HG02885 (cell line): ENCODE measurements at regions not wholly inside any gene's neighbourhood (a gene's known extent, or its start where the extent isn't known, plus 50 kb on each side); places are given as distances from the start of the nearest gene placed in this dataset.
"Not testable (repeated sequence)": the region's sequence is repeated elsewhere in the genome, so short reads cannot be mapped to it uniquely, and the experiment has no call there.

Experiments used
- ATAC-seq: cut with Tn5 transposase; IDR thresholded peaks from one replicate; pipeline ENCODE4 v1.9.1; 2021; ENCODE audit warnings: mild to moderate bottlenecking; ENCODE audit not compliant: unreplicated experiment, poor library complexity

GRCh38 chr3:192968901-192969300, 51.2 kb upstream of the MB21D2 start:
- ATAC-seq, result not testable (repeated sequence)

DNA sequence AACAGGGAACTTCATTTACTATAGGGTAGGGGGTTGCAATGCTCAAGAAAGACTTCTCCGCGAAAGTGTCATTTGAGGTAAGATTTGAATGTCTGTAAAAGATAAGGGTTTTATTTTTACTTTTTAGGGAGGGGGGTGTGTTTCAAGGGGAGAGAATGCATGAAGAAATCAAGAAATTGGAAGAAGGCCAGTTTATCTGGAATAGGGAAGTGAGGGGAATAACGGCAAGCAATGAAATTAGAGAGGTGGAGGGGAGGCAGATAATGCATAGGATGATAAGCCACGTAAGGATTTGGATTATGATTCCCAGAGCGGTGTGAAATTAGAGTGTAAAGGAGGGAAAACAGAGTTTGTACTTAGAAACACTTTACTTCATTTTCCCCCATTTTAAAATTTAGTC, 63.0 kb upstream of the MB21D2 start:
- ATAC-seq, result no peak

- no peak for ATAC-seq
Measured at GRCh38 chr3:192986379-192986778, 68.7 kb upstream of the MB21D2 start.

DNA sequence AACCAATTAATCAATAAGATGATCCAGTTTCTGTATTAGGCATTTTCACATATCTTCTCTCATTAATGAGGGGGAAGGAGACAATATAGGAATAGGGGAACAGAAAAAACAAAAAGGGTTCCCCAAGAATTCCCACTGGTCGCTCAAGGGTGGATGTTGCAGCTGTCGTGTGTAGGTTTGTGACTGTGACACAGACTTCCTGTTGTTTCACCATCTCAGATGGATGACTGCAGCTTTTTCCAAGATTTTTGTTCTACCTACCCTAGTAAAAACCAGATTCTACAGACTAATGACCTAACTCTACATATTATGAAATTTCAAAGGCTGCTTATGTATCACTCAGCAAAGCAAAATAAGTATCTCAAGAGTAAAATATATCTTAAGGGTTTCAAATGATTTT, 73.7 kb upstream of the MB21D2 start:
- ATAC-seq, result no peak

GRCh38 chr3:192992361-192992760, 74.7 kb upstream of the MB21D2 start:
- ATAC-seq, result no peak

DNA sequence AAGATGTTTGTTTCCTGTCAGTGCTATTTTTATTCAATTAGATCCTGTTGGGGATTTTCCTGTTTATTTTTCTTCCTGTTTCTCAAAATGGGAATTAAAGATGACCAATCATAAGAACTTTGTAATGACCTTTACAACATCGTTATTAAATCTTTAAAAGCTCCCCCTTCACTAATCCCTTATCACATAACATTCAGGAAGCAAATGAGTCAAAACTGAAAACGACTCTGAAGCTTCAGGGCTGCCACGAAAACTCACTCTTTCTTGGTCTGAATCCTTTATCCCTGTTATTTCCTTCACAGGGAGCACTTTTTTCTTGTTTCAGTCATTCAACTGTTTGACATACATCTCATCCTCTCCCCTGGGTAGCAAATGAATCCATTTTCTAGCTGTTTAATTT, 75.8 kb upstream of the MB21D2 start:
- ATAC-seq, result no peak

DNA sequence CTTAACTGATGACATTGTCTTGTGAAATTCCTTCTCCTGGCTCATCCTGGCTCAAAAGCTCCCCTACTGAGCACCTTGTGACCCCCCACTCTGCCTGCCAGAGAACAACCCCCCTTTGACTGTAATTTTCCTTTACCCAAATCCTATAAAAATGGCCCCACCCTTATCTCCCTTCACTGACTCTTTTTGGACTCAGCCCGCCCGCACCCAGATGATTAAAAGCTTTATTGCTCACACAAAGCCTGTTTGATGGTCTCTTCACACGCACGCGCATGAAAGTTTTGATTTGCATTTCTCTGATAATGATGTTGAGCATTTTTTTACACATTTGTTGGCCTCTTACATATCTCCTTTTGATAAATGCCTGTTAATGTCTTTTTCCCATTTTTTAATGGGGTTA, 83.5 kb upstream of the MB21D2 start:
- not testable (repeated sequence) for ATAC-seq

- not testable (repeated sequence) for ATAC-seq
Measured at GRCh38 chr3:193003624-193004023, 86.0 kb upstream of the MB21D2 start.

DNA sequence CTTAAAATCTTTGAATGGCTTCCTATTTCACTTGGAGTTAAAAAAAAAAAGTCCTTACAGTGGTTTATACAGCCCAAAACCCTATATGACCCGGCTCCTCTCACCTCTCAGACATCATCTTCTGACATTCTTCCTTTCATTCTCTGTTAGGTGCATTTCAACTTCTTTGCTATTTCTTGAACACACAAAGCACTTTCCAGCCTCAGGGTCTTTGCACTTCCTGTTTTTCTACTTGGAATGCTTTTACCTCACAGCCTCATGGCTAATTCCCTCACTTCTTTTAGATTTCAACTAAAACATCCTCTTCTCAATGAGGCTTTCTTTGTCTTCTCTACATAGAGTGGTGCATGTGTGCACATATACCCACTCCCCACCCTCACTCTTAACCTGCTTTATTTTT, 91.0 kb upstream of the MB21D2 start:
- no peak for ATAC-seq

DNA sequence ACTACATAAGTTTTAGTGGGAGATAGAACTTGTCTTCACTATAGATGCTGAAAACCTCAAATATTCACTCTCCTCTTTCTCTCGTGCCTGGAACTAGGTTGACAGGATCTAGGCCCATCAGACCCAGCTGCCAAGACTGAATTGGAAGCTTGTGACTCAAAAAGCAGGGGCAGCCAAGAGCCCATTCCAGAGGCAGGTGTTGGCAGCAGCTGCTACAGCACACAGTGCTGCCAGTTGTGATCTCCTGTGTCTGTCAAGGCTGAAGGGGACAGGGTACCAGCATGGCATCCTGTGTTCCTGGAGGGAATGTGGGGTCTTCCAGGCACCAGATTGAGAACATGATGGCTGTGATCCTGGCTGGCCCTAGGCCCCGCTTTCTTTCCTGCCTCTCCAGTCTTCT, 92.5 kb upstream of the MB21D2 start:
- no peak for ATAC-seq

DNA sequence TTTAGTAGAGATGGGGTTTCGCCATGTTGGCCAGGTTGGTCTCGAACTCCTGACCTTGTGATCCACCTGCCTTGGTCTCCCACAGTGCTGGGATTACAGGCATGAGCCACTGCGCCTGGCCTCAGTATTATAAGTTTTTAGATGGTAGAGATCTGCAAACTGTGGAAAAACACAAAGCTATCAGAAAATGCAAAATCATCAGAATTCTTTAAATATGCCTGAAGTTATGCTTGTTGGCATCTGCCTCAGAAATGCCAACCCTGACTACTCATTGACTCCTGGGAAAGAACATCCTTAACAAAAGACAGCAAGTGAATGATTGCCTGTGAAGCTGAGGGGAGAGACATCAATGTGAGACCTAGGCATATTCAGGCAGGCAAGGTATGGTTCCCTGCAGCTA, 94.3 kb upstream of the MB21D2 start:
- no peak for ATAC-seq

- ATAC-seq, result no peak
Measured at GRCh38 chr3:193014902-193015301, 97.2 kb upstream of the MB21D2 start.

DNA sequence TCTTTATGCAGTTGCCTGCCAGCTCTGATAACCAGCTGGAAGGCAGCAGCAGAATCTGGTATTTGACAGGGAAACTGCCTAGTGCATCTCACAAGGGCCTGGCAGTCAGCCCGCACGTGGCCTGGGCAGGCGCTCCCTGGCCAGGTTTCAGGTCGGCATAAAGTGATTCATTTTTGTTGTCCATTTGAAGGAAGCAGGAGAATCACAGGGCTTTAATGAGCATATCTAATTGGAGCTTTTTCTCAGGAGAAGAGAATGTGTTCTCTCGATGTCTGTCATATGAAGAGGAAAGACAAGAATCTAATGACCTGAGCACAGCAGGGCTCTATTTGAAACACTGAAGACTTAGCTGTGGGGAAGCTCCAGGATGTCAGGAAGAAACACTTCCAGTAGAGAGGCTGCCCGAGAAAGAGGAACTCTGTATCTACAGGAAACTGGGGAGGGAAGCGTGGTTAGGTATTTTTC, 98.8 kb upstream of the MB21D2 start:
- ATAC-seq, result no peak

DNA sequence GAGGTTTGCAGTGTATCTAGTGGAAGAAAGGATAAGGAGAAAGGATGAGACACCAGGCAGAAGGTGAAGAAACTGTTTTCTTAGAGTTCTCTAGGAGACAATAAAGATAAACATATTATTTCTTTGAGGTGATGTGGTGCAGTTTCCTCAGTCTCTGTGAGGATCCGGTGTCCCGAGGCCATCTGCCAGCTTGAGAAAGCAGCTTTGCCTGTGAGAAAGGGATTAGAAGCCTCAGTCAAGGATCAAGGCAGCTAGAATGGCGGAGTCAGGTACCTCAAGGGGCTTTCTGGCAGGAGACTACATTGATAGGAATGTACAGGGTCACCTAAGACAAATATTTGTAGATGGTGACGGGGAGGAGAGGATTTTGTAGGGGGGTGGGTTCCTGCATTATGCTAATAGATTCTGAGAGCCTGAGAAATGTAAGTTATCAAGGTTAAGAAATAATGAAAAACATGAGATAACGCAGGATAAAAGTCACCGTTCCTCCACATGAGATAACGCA, 103.9 kb upstream of the MB21D2 start:
- no peak for ATAC-seq

DNA sequence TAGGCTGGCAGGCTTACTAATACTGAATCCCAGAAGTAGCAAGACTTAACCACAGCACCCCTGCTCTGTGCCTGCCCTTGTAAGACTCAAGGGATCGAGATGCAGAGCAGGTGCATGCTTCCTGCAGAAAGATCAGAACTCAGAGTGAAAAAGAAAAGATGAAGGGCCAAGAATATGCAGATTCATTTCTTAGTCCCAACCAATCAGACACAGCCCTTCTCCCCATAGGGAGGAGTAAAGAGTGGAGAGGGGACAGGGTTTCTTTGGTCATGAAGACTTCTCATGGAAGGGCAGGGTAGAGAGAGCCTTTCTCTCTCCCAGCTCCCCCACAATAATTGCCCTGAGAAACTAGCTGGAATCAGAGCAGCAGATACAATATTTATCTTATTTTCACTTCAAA, 105.6 kb upstream of the MB21D2 start:
- ATAC-seq, result no peak

DNA sequence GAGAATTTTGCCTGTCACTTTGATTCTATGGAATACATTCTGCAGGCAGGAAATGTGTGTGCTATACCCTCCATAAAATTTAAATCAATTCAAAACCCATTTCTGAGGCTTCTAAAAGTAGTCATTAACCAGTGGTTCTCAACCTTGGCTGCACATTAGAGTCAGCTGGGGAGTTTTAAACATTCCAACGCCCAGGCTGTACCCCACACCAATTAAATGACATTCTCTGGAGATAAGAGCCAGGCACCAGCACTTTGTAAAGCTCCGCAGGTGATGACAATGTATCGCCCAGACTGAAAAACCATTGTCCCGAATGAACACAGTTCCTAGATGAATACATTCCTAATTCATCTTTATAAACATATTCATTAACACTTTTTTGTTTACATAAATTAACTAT, 110.6 kb upstream of the MB21D2 start:
- ATAC-seq, result no peak

DNA sequence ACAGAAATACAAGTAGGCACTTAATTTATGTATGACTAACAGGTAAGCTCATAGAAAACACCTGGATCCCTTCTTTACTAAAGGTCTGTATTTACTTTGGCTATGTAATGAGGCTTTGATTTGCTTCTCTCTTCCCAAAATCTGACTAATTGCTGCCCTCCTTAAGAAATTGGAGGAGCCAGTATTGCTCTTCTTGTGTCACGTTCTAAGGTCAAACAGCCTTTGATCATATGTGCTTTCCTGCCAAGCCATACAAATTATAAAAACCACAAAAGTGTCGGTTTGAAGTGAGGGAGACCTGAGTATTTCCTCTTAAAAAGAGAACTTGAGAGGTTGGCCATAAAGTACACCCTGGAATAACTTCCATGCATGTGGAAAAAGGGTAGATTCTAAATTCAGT, 112.1 kb upstream of the MB21D2 start:
- no peak for ATAC-seq

DNA sequence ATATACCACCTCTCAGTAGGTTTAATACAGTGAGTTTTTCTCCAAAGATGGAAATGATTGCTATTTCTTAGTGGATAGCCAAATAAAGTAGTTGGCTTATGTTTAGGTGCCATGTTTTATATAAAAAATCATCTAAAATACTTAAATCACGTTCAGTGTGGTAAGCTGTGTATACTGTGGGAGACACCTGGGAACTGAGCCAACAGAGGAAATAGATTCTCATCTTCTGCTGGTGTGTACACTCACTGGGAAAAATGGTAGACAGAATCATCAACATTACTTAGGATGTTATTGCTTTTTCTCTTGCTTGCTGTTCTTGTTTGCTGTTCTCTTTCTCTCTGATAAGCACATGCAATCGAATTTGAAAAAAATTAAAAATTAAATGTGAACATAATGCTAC, 112.6 kb upstream of the MB21D2 start:
- ATAC-seq, result no peak

DNA sequence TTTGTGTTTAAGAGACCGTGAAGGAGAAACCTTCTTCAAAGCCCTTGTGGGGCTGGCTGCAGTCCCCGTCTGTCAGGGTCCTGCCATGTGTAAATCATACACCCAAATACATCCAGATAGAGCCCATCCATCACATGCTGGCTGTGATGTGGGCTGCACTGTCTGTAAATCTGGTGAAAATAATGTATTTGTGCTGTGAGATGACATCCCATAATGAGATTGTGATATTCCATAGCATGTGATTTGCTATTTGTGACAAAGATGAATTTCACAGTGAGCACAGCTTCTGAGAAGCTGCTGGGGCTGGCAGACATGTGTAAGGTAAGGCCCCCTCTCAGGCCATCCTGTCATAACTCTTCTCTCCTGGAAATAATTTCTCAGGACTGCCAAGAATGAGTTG, 114.3 kb upstream of the MB21D2 start:
- ATAC-seq, result no peak

DNA sequence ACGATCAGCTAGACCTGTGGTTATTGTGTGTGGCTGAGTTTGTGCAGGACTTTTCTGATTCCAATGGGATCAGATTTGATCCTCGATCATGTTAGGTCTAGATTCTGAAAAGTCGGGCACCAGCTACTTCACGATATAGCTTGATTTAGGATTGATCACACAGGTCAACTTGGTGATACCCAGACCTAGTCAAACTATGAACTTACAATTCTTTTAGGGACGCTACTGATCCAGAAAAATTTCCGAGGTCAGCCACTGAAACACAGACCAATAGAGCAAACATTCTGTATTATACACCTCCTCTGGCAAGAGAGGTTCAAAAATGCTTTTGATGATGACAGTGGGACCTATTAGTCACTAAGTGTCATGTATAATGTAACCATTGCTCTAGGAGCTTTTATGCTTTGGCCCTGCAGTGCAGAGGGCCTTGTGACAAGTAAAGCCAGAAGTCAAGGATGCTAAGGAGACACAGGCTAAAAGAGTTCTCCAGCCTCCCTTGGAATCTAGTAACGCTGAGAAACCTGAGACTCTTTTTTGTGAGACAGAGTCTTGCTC, 115.6 kb upstream of the MB21D2 start:
- no peak for ATAC-seq

- not testable (repeated sequence) for ATAC-seq
Measured at GRCh38 chr3:193037828-193038227, 120.2 kb upstream of the MB21D2 start.

DNA sequence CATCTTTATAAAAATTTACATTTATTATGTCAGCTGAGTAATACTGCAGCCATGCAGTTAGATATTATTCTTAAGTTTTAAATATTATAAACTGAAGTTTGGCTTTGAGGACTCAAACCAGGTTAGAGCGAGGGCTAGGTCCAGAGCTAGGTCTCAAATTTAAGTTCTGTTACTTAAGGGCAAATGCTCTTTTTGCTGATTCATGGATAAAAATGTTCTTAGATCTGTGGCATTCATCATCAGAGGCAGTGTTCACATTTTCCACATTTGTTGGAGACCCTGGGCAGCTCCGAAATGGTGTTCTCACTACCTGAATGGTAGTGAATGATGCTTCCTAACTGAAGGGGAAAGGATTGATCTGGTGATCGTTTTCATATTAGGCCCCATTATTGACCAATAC, 121.4 kb upstream of the MB21D2 start:
- ATAC-seq, result no peak
